Vagina (tissue), 2 donors: ENCODE measurements at regions not wholly inside any gene's neighbourhood (a gene's known extent, or its start where the extent isn't known, plus 50 kb on each side); places are given as distances from the start of the nearest gene placed in this dataset.

Experiments used
- CTCF ChIP-seq, 3 experiments: fragments of 450-650 bp in 2 of 3; fragments of 200-600 bp in 1 of 3; sonication (generic) in 1 of 3; IDR thresholded peaks; one replicate each; pipeline ENCODE4 v1.5.1; 2017 to 2019; ENCODE audit warnings: antibody characterized with exemption in 3 of 3, mild to moderate bottlenecking in 2 of 3, moderate library complexity in 2 of 3
- POLR2AphosphoS5 ChIP-seq, 2 donors: sonication (generic); formaldehyde crosslinking; IDR thresholded peaks; one replicate each; pipeline ENCODE4 v1.9.0; 2017; ENCODE audit warnings: antibody characterized with exemption in 2 of 2, mild to moderate bottlenecking in 2 of 2, low read depth in 1 of 2; ENCODE audit not compliant: insufficient read depth in 1 of 2

GRCh38 chrX:118178450-118178849 lies 61.8 kb upstream of the KLHL13 start:
- TF ChIP-seq POLR2AphosphoS5 (IDR thresholded peaks at IDR 0.05; ENCODE audit: insufficient read depth in 1 of 2, low read depth in 1 of 2) (no peak), CTCF (IDR thresholded peaks at IDR 0.05) (no peak)
